ENCODE measurements at regions not wholly inside any gene's neighbourhood (a gene's known extent, or its start where the extent isn't known, plus 50 kb on each side); places are given as distances from the start of the nearest gene placed in this dataset.

- TF ChIP-seq CTCF (conservative IDR thresholded peaks at IDR 0.05; ENCODE audit: low read depth, low read length): no peak
- no peak for DNase-seq (ENCODE audit: low read depth)
- H3K4me3 ChIP-seq (ENCODE audit: low read length): no peak overlapping the region
These were observed 86.9 kb upstream of the KIT start for GRCh38 chr4:54570822-54571221.

GRCh38 chr4:54571293-54572151 is 86.2 kb upstream of the KIT start:
- no peak for DNase-seq (ENCODE audit: low read depth)
- TF ChIP-seq CTCF (conservative IDR thresholded peaks at IDR 0.05; ENCODE audit: low read depth, low read length): no peak
- H3K4me3 ChIP-seq (ENCODE audit: low read length): no peak overlapping the region

- no peak for DNase-seq (ENCODE audit: low read depth)
- H3K4me3 ChIP-seq (ENCODE audit: low read length): no peak overlapping the region
- TF ChIP-seq CTCF (conservative IDR thresholded peaks at IDR 0.05; ENCODE audit: low read depth, low read length): no peak
These were observed 85.6 kb upstream of the KIT start for GRCh38 chr4:54572152-54572542.

GRCh38 chr4:54574500-54574899 is 83.3 kb upstream of the KIT start:
- DNase-seq (ENCODE audit: low read depth): no peak
- TF ChIP-seq CTCF (conservative IDR thresholded peaks at IDR 0.05; ENCODE audit: low read depth, low read length): no peak
- no peak overlapping the region for H3K4me3 ChIP-seq (ENCODE audit: low read length)

- DNase-seq (ENCODE audit: low read depth): no peak
- H3K4me3 ChIP-seq (ENCODE audit: low read length): no peak overlapping the region
- no peak for TF ChIP-seq CTCF (conservative IDR thresholded peaks at IDR 0.05; ENCODE audit: low read depth, low read length)
These were observed 81.8 kb upstream of the KIT start for GRCh38 chr4:54575919-54576318.

GRCh38 chr4:54581807-54582206 is 76.0 kb upstream of the KIT start:
- no peak for DNase-seq (ENCODE audit: low read depth)
- H3K4me3 ChIP-seq (ENCODE audit: low read length): no peak overlapping the region
- no peak for TF ChIP-seq CTCF (conservative IDR thresholded peaks at IDR 0.05; ENCODE audit: low read depth, low read length)

GRCh38 chr4:54585321-54586000 is 72.3 kb upstream of the KIT start:
- no peak overlapping the region for H3K4me3 ChIP-seq (ENCODE audit: low read length)
- no peak for TF ChIP-seq CTCF (conservative IDR thresholded peaks at IDR 0.05; ENCODE audit: low read depth, low read length)
- DNase-seq (ENCODE audit: low read depth): no peak

Measured in retinal pigment epithelial cell (primary cell).